H9 (cell line): ENCODE measurements at regions not wholly inside any gene's neighbourhood (a gene's known extent, or its start where the extent isn't known, plus 50 kb on each side); places are given as distances from the start of the nearest gene placed in this dataset.
A peak's percentile ranks its signal among the peaks of the same experiment; 100 is the strongest.

Source experiments
- DNase-seq: peaks from one replicate; pipeline ENCODE4 v3.0.0-alpha.2; 2017
- H2AFZ ChIP-seq: one replicate; pipeline ENCODE4 v1.6.1; 2013; ENCODE audit warnings: mild to moderate bottlenecking, low read length, control low read depth, moderate library complexity
- H2AK5ac ChIP-seq: 2 replicates; pipeline ENCODE4 v1.6.1; 2013; ENCODE audit warnings: low read length, control low read depth, mixed read lengths; ENCODE audit not compliant: insufficient read length
- H2BK120ac ChIP-seq: one replicate; pipeline ENCODE4 v1.6.1; 2013; ENCODE audit warnings: low read depth, mild to moderate bottlenecking, low read length, control low read depth, inconsistent platforms; ENCODE audit not compliant: poor library complexity, severe bottlenecking
- H2BK12ac ChIP-seq: 2 replicates; pipeline ENCODE4 v1.6.1; 2013; ENCODE audit warnings: low read length, control low read depth, mixed read lengths, low read depth; ENCODE audit not compliant: insufficient read length
- H2BK15ac ChIP-seq: 2 replicates; pipeline ENCODE4 v1.6.1; 2013; ENCODE audit warnings: low read depth, low read length, control low read depth
- H2BK20ac ChIP-seq: one replicate; pipeline ENCODE4 v1.6.1; 2013; ENCODE audit warnings: low read depth, mild to moderate bottlenecking, low read length, control low read depth, inconsistent platforms; ENCODE audit not compliant: poor library complexity, severe bottlenecking
- H2BK5ac ChIP-seq: 2 replicates; pipeline ENCODE4 v1.6.1; 2013; ENCODE audit warnings: low read length, control low read depth, mixed read lengths; ENCODE audit not compliant: insufficient read length
- H3K14ac ChIP-seq: 2 replicates; pipeline ENCODE4 v1.6.1; 2013; ENCODE audit warnings: low read length, control low read depth; ENCODE audit not compliant: insufficient read depth
- H3K18ac ChIP-seq: 2 replicates; pipeline ENCODE4 v1.6.1; 2013; ENCODE audit warnings: low read depth, mild to moderate bottlenecking, mixed read lengths, low read length, control low read depth; ENCODE audit not compliant: insufficient read length
- H3K23ac ChIP-seq: 2 replicates; pipeline ENCODE4 v1.6.1; 2013; ENCODE audit warnings: low read length, control low read depth, mixed read lengths, low read depth; ENCODE audit not compliant: insufficient read length
- H3K23me2 ChIP-seq: 2 replicates; pipeline ENCODE4 v1.6.1; 2013; ENCODE audit warnings: low read depth, mild to moderate bottlenecking, mixed read lengths, low read length, control low read depth; ENCODE audit not compliant: insufficient read length, poor library complexity, severe bottlenecking
- H3K27ac ChIP-seq: 2 replicates; pipeline ENCODE4 v1.5.1; 2013; ENCODE audit warnings: low read length, control low read depth, mixed read lengths, low read depth; ENCODE audit not compliant: insufficient read length
- H3K27me3 ChIP-seq: 2 replicates; pipeline ENCODE4 v1.6.1; 2013; ENCODE audit warnings: low read length, control low read depth, inconsistent platforms; ENCODE audit not compliant: insufficient read depth
- H3K4ac ChIP-seq: 2 replicates; pipeline ENCODE4 v1.6.1; 2013; ENCODE audit warnings: low read depth, mild to moderate bottlenecking, control low read depth, inconsistent platforms, low read length, moderate library complexity
- H3K4me1 ChIP-seq: 2 replicates; pipeline ENCODE4 v1.6.1; 2013; ENCODE audit warnings: low read length, control low read depth, inconsistent platforms; ENCODE audit not compliant: insufficient read depth
- H3K4me2 ChIP-seq: 2 replicates; pipeline ENCODE4 v1.6.1; 2013; ENCODE audit warnings: low read length, control low read depth, mixed read lengths; ENCODE audit not compliant: insufficient read length, insufficient read depth
- H3K56ac ChIP-seq: 2 replicates; pipeline ENCODE4 v1.6.1; 2013; ENCODE audit warnings: low read depth, mild to moderate bottlenecking, mixed read lengths, low read length, control low read depth; ENCODE audit not compliant: insufficient read length
- H3K79me1 ChIP-seq: 2 replicates; pipeline ENCODE4 v1.6.1; 2013; ENCODE audit warnings: low read depth, mild to moderate bottlenecking, moderate library complexity, low read length, control low read depth, inconsistent platforms; ENCODE audit not compliant: insufficient read depth, poor library complexity, severe bottlenecking
- H3K79me2 ChIP-seq: 2 replicates; pipeline ENCODE4 v1.6.1; 2013; ENCODE audit warnings: low read length, control low read depth, inconsistent platforms; ENCODE audit not compliant: insufficient read depth
- H3K9ac ChIP-seq: 2 replicates; pipeline ENCODE4 v1.6.1; 2013; ENCODE audit warnings: low read length, control low read depth, mixed read lengths; ENCODE audit not compliant: insufficient read length; ENCODE audit errors: extremely low read depth
- H3K9me3 ChIP-seq: one replicate; pipeline ENCODE4 v1.6.1; 2013; ENCODE audit warnings: low read depth, low read length, inconsistent platforms; ENCODE audit not compliant: control insufficient read depth
- H3T11ph ChIP-seq: one replicate; pipeline ENCODE4 v1.6.1; 2013; ENCODE audit warnings: mild to moderate bottlenecking, low read length, control low read depth, inconsistent platforms
- H4K20me1 ChIP-seq: one replicate; pipeline ENCODE4 v1.6.1; 2013; ENCODE audit not compliant: control insufficient read depth, insufficient read length, insufficient read depth
- H4K5ac ChIP-seq: 2 replicates; pipeline ENCODE4 v1.6.1; 2013; ENCODE audit warnings: low read depth, mild to moderate bottlenecking, mixed read lengths, low read length, control low read depth; ENCODE audit not compliant: insufficient read length
- H4K8ac ChIP-seq: replicated peaks from 2 replicates; pipeline ENCODE4 v1.6.1; 2013; ENCODE audit warnings: low read length, control low read depth, mixed read lengths, low read depth; ENCODE audit not compliant: insufficient read length
- H4K91ac ChIP-seq: 2 replicates; pipeline ENCODE4 v1.6.1; 2013; ENCODE audit warnings: low read depth, mild to moderate bottlenecking, moderate library complexity, mixed read lengths, low read length, control low read depth; ENCODE audit not compliant: insufficient read length
- H3K27ac Mint-ChIP-seq, 3 experiments: 2 replicates in 2 of 3; 3 replicates in 1 of 3; pipeline ENCODE4 v1.8.0; 2020 to 2021; ENCODE audit warnings: mixed read lengths in 3 of 3, mild to moderate bottlenecking in 1 of 3, moderate library complexity in 1 of 3
- H3K27me3 Mint-ChIP-seq: 2 replicates; pipeline ENCODE4 v1.8.0; 2021; ENCODE audit warnings: low read depth, mild to moderate bottlenecking, moderate library complexity, mixed read lengths
- H3K36me3 Mint-ChIP-seq, 3 experiments: 2 replicates in 2 of 3; 3 replicates in 1 of 3; pipeline ENCODE4 v1.8.0; 2020 to 2021; ENCODE audit warnings: low read depth in 3 of 3, mixed read lengths in 3 of 3; ENCODE audit not compliant: insufficient read depth in 1 of 3
- H3K4me1 Mint-ChIP-seq, 2 experiments: 2 replicates each; pipeline ENCODE4 v1.8.0; 2020; ENCODE audit warnings: mixed read lengths in 2 of 2
- H3K4me3 Mint-ChIP-seq, 2 experiments: 2 replicates in 1 of 2; 3 replicates in 1 of 2; pipeline ENCODE4 v1.8.0; 2020 to 2021; ENCODE audit warnings: mild to moderate bottlenecking in 2 of 2, mixed read lengths in 2 of 2, moderate library complexity in 1 of 2
- H3K9me3 Mint-ChIP-seq, 2 experiments: 2 replicates in 1 of 2; 3 replicates in 1 of 2; pipeline ENCODE4 v1.8.0; 2020; ENCODE audit warnings: mild to moderate bottlenecking in 2 of 2, mixed read lengths in 2 of 2, moderate library complexity in 1 of 2
- CTCF ChIP-seq: fragments of 200-600 bp; sonication (generic); conservative IDR thresholded peaks from 3 replicates; pipeline ENCODE4 v1.8.0; 2021; ENCODE audit warnings: antibody characterized with exemption, mild to moderate bottlenecking
- WGBS: extraction: QIAGEN DNeasy Blood & Tissue Kit; methylation state at CpG from one replicate; pipeline ENCODE4 v1.1.7; 2013; ENCODE audit warnings: missing lambda C conversion rate, low lambda C conversion rate, mixed read lengths; ENCODE audit not compliant: insufficient read length; ENCODE audit errors: extremely low coverage; 5-methylcytosine and 5-hydroxymethylcytosine counted together

GRCh38 chr12:32043928-32044549, 62.6 kb upstream of the BICD1 start:
- H4K5ac ChIP-seq: no peak overlapping the region
- no peak overlapping the region for H2BK15ac ChIP-seq
- no peak overlapping the region for H2BK120ac ChIP-seq
- H4K91ac ChIP-seq: no peak overlapping the region
- Mint-ChIP-seq H3K9me3 (peaks cover 43 to 47% of the 10 kb centered on the region in 2 experiments), H3K36me3 (peaks cover 18 to 40% (median 26%) of the 10 kb centered on the region in 3 experiments), H3K27ac (no peak overlapping the region; a peak in 1 of 7 replicates), H3K4me1 (peaks cover 21 to 22% of the 10 kb centered on the region in 2 experiments), H3K27me3 (peaks cover 10% of the 10 kb centered on the region), H3K4me3 (no peak overlapping the region)
- H3K79me2 ChIP-seq: no peaks in the 10 kb centered on the region
- H3K18ac ChIP-seq: no peak overlapping the region
- peaks cover 3% of the 10 kb centered on the region; the same call in 1 of the 2 replicates for H3K4me1 ChIP-seq
- H3K23me2 ChIP-seq: no peaks in the 10 kb centered on the region
- H3K14ac ChIP-seq: no peak overlapping the region
- DNase-seq: peak; percentile 57
- H3K23ac ChIP-seq: no peak overlapping the region
- H2AK5ac ChIP-seq: no peak overlapping the region
- H3K9me3 ChIP-seq: no peaks in the 10 kb centered on the region
- H3K79me1 ChIP-seq: no peaks in the 10 kb centered on the region
- H3K9ac ChIP-seq: no peak overlapping the region
- H2BK12ac ChIP-seq: no peak overlapping the region
- no peak overlapping the region for H2BK20ac ChIP-seq
- H3T11ph ChIP-seq: no peak overlapping the region
- H2AFZ ChIP-seq: no peak overlapping the region
- no peak overlapping the region for H3K4ac ChIP-seq
- WGBS: no CpG with 5 or more reads among the region's 9 CpGs
- no peak overlapping the region for H3K27ac ChIP-seq
- H2BK5ac ChIP-seq: no peak overlapping the region
- no peaks in the 10 kb centered on the region for H3K27me3 ChIP-seq
- TF ChIP-seq CTCF: no peak
- no peak overlapping the region for H3K4me2 ChIP-seq
- no peak overlapping the region for H4K8ac ChIP-seq
- no peak overlapping the region for H3K56ac ChIP-seq
- no peaks in the 10 kb centered on the region for H4K20me1 ChIP-seq
